Smooth muscle cell (in vitro differentiated cells): ENCODE measurements at regions not wholly inside any gene's neighbourhood (a gene's known extent, or its start where the extent isn't known, plus 50 kb on each side); places are given as distances from the start of the nearest gene placed in this dataset.

Experiments used
- DNase-seq: peaks from one replicate; lab custom pipeline; 2025; ENCODE audit not compliant: unreplicated experiment; lab: John Stamatoyannopoulos, UW
- H2AFZ ChIP-seq: fragments of 200-600 bp; sonication (generic); 2 replicates; pipeline ENCODE4 v1.6.0; 2016; ENCODE audit warnings: antibody characterized with exemption, low read depth, mild to moderate bottlenecking
- H3F3A ChIP-seq: fragments of 200-600 bp; sonication (generic); 2 replicates; pipeline ENCODE4 v1.6.0; 2017; ENCODE audit warnings: antibody characterized with exemption, low read depth
- H3K27ac ChIP-seq: fragments of 200-600 bp; sonication (generic); 2 replicates; pipeline ENCODE4 v1.5.1; 2016; ENCODE audit warnings: low read depth, mild to moderate bottlenecking
- H3K27me3 ChIP-seq: fragments of 200-600 bp; sonication (generic); 2 replicates; pipeline ENCODE4 v1.6.1; 2016; ENCODE audit warnings: low read depth, mild to moderate bottlenecking
- H3K36me3 ChIP-seq: fragments of 200-600 bp; sonication (generic); 2 replicates; pipeline ENCODE4 v1.5.1; 2016; ENCODE audit warnings: low read depth
- H3K4me1 ChIP-seq: fragments of 200-600 bp; sonication (generic); 2 replicates; pipeline ENCODE4 v1.5.1; 2016; ENCODE audit warnings: low read depth
- H3K4me2 ChIP-seq: fragments of 200-600 bp; sonication (generic); 2 replicates; pipeline ENCODE4 v1.6.0; 2016; ENCODE audit warnings: mild to moderate bottlenecking
- H3K4me3 ChIP-seq: fragments of 200-600 bp; sonication (generic); 2 replicates; pipeline ENCODE4 v1.5.1; 2016; ENCODE audit warnings: mild to moderate bottlenecking
- H3K79me2 ChIP-seq: fragments of 200-600 bp; sonication (generic); 2 replicates; pipeline ENCODE4 v1.6.0; 2016; ENCODE audit warnings: low read depth, mild to moderate bottlenecking
- H3K9ac ChIP-seq: fragments of 200-600 bp; sonication (generic); 2 replicates; pipeline ENCODE4 v1.6.0; 2016; ENCODE audit warnings: low read depth
- H3K9me3 ChIP-seq: fragments of 200-600 bp; sonication (generic); replicated peaks from 2 replicates; pipeline ENCODE4 v1.5.1; 2016; ENCODE audit warnings: low read depth
- H4K20me1 ChIP-seq: fragments of 200-600 bp; sonication (generic); 2 replicates; pipeline ENCODE4 v1.6.0; 2016; ENCODE audit warnings: low read depth
- WGBS: methylation state at CpG from one replicate; pipeline ENCODE4 v1.1.7; 2016; ENCODE audit warnings: low lambda C conversion rate; 5-methylcytosine and 5-hydroxymethylcytosine counted together
- TF ChIP-seq, protein P1 (sequence below): fragments of 200-600 bp; sonication (generic); IDR thresholded peaks from 2 replicates; pipeline ENCODE4 v1.5.1; 2017; ENCODE audit warnings: borderline replicate concordance, mild to moderate bottlenecking, antibody characterized with exemption; ENCODE audit not compliant: insufficient read depth, poor library complexity, severe bottlenecking

DNA sequence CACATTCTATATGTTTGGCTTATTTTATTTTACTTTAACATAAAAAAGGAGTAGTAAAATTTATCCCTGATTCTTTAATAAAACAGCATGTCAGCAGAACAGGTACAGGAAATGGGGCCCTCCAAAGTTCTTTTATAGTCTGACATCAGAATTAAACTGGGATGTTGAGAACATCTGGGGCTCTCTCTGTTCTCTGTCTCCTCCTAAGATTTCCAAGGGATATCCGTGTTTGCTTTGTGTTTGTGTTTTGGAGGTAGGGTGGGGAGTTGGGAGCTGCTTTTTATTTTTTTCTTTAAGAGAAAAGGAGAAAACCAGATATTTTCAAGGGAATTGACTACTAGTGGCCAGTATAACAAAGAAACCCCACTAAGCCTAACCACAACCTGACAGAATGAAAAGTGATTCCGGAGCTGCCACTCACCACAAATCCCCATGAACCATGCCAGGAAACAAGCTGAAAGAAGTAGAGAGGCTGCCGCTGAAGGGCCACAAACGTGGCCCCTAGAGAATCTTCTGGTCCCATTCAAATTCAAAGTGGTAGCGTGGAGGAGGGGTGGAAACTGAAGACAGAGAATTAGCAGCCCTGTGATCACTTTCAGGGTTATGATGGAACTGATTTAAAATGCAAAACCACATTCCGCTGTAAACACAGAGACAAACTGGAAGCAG, 369.6 kb upstream of the ADGRL2 start:
- Histone ChIP-seq H3K36me3 (no peaks in the 10 kb centered on the region), H3K9ac (no peak overlapping the region), H3K79me2 (no peaks in the 10 kb centered on the region), H3K4me3 (no peak overlapping the region), H2AFZ (peak overlapping the region; percentile 70), H3F3A (peaks cover 4% of the 10 kb centered on the region), H3K4me1 (peaks cover 30% of the 10 kb centered on the region), H3K4me2 (peak overlapping the region; percentile 63), H3K27me3 (no peaks in the 10 kb centered on the region), H3K9me3 (no peaks in the 10 kb centered on the region), H3K27ac (peak overlapping the region; percentile 51), H4K20me1 (no peaks in the 10 kb centered on the region)
- 18% methylated on average over 6 of the region's 6 CpGs for WGBS
- DNase-seq, result no peak
- TF ChIP-seq, protein P1, sequence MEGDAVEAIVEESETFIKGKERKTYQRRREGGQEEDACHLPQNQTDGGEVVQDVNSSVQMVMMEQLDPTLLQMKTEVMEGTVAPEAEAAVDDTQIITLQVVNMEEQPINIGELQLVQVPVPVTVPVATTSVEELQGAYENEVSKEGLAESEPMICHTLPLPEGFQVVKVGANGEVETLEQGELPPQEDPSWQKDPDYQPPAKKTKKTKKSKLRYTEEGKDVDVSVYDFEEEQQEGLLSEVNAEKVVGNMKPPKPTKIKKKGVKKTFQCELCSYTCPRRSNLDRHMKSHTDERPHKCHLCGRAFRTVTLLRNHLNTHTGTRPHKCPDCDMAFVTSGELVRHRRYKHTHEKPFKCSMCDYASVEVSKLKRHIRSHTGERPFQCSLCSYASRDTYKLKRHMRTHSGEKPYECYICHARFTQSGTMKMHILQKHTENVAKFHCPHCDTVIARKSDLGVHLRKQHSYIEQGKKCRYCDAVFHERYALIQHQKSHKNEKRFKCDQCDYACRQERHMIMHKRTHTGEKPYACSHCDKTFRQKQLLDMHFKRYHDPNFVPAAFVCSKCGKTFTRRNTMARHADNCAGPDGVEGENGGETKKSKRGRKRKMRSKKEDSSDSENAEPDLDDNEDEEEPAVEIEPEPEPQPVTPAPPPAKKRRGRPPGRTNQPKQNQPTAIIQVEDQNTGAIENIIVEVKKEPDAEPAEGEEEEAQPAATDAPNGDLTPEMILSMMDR, result no peak

DNA sequence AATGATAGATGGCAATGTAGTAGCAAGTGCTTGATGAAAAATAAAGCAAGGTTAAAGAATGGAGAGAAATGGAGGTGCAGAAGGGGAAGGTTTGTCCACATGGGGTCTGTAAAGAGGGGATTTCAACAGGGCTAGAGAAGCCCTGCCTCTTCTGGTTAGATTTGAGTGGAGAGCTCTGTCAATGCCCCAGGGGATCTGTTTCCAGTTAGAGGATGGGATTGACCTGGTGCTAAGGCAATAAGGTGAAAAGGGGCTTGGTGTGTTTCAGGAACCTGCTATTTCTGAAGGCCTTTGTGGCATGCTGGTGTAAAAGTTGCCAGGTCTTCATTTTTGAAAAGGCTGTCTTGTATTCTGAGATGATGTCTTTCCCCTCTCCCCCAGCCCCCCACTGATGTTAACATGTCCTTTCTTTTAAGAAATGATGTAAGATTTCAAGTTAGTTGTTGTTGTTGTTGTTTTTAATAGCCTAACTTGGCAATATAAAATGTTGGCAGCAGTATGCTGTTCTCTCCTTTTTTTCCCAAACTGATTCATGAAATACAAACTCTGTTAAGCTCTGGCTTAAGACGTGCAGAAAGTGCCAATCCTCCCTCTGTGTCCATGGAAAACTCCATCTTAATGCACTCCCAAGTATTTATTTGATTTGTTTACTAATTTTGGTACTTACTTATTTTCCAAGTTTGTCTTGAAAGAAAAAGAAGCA, 370.3 kb upstream of the ADGRL2 start:
- no peak overlapping the region for H2AFZ ChIP-seq
- H3K9ac ChIP-seq, result no peak overlapping the region
- no peaks in the 10 kb centered on the region for H3K79me2 ChIP-seq
- peaks cover 4% of the 10 kb centered on the region for H3F3A ChIP-seq
- H3K27me3 ChIP-seq, result no peaks in the 10 kb centered on the region
- peak overlapping the region; percentile 51 for H3K27ac ChIP-seq
- no peak overlapping the region for H3K4me3 ChIP-seq
- TF ChIP-seq, protein P1, result no peak
- H3K36me3 ChIP-seq, result no peaks in the 10 kb centered on the region
- H3K4me1 ChIP-seq, result peaks cover 30% of the 10 kb centered on the region
- H4K20me1 ChIP-seq, result no peaks in the 10 kb centered on the region
- no peaks in the 10 kb centered on the region for H3K9me3 ChIP-seq
- 5% methylated on average over 1 of the region's 1 CpG for WGBS
- no peak for DNase-seq
- peak overlapping the region; percentile 63 for H3K4me2 ChIP-seq

DNA sequence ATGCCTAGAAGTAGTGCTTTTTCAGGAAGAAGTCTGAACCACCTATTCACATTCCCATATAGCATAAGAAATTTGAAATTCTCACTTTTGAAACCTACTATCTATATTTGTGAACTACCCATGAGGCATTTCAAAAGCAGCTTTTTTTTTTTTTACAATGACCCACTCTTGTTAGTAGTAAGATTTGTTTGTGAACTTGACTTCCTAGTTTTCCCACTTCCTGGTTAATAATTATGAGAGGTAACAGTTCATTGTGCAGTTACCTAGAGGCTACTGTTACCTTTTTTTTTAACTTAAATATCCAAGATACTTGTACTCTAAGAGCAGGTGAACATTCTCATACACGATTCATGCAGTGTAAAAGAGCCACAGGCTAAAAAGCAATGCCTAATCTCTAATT, 371.7 kb upstream of the ADGRL2 start:
- Histone ChIP-seq H2AFZ (no peak overlapping the region), H3K27ac (no peak overlapping the region), H3K36me3 (no peaks in the 10 kb centered on the region), H3K4me2 (no peak overlapping the region), H3F3A (peaks cover 9% of the 10 kb centered on the region), H3K9ac (no peak overlapping the region), H3K4me3 (no peak overlapping the region), H4K20me1 (no peaks in the 10 kb centered on the region), H3K27me3 (no peaks in the 10 kb centered on the region), H3K4me1 (peaks cover 39% of the 10 kb centered on the region), H3K9me3 (no peaks in the 10 kb centered on the region), H3K79me2 (no peaks in the 10 kb centered on the region)
- WGBS, result 82% methylated on average over 1 of the region's 1 CpG
- no peak for DNase-seq
- TF ChIP-seq, protein P1, result no peak
